Small intestine (tissue), 7 donors: ENCODE measurements at regions not wholly inside any gene's neighbourhood (a gene's known extent, or its start where the extent isn't known, plus 50 kb on each side); places are given as distances from the start of the nearest gene placed in this dataset.

Source experiments
- DNase-seq, 2 donors: peaks; one replicate each; pipeline versions ENCODE4 v3.0.0 to v3.0.0-alpha.2; 2013
- FAIRE-seq: peaks from 2 replicates; lab custom pipeline; 2012; peaks lifted over from hg19 to GRCh38; lab: Jason Lieb, UNC
- H3K27ac ChIP-seq, 3 donors: one replicate each; pipeline ENCODE4 v1.5.1; 2013; ENCODE audit warnings: low read length in 2 of 3, mild to moderate bottlenecking in 2 of 3, control low read depth in 1 of 3, inconsistent platforms in 1 of 3, low read depth in 1 of 3, moderate library complexity in 1 of 3
- H3K27me3 ChIP-seq, 3 donors: one replicate each; pipeline ENCODE4 v1.6.1; 2013; ENCODE audit warnings: low read length in 3 of 3, inconsistent platforms in 1 of 3; ENCODE audit not compliant: control insufficient read depth in 3 of 3, insufficient read depth in 3 of 3
- H3K36me3 ChIP-seq, 3 donors: one replicate each; pipeline ENCODE4 v1.6.1; 2013; ENCODE audit warnings: low read length in 3 of 3, inconsistent platforms in 1 of 3, low read depth in 1 of 3, mild to moderate bottlenecking in 1 of 3, moderate library complexity in 1 of 3; ENCODE audit not compliant: control insufficient read depth in 3 of 3, insufficient read depth in 2 of 3
- H3K4me1 ChIP-seq, 3 donors: one replicate each; pipeline ENCODE4 v1.6.1; 2013; ENCODE audit warnings: low read length in 2 of 3, inconsistent platforms in 1 of 3, low read depth in 1 of 3, mild to moderate bottlenecking in 1 of 3, moderate library complexity in 1 of 3; ENCODE audit not compliant: control insufficient read depth in 3 of 3, insufficient read depth in 2 of 3
- H3K4me3 ChIP-seq, 3 donors: one replicate each; pipeline ENCODE4 v1.5.1; 2013; ENCODE audit warnings: low read length in 3 of 3, control low read depth in 1 of 3, inconsistent platforms in 1 of 3, low read depth in 1 of 3, mild to moderate bottlenecking in 1 of 3, moderate library complexity in 1 of 3
- H3K9me3 ChIP-seq, 2 donors: one replicate each; pipeline ENCODE4 v1.6.1; 2013; ENCODE audit warnings: low read depth in 1 of 2, low read length in 1 of 2; ENCODE audit not compliant: control insufficient read depth in 2 of 2, insufficient read depth in 1 of 2
- WGBS, 3 donors: extraction: QIAGEN DNeasy Blood & Tissue Kit; methylation state at CpG; one replicate each; pipeline ENCODE4 v1.1.7; 2013; 5-methylcytosine and 5-hydroxymethylcytosine counted together
- donor health status: healthy with polysubstance abuse.
- donor health status: control.
- donor health status: control.
- donor health status: Bipolar disorder and iron deficiency.
- donor health status: healthy.

- peaks cover 3 to 31% of the 10 kb centered on the region in 2 donors for H3K9me3 ChIP-seq
- no peak overlapping the region for H3K27ac ChIP-seq
- no peaks in the 10 kb centered on the region for H3K4me1 ChIP-seq
- H3K4me3 ChIP-seq, result no peak overlapping the region
- DNase-seq (no peak), FAIRE-seq (no peak)
- no peaks in the 10 kb centered on the region for H3K36me3 ChIP-seq
- WGBS, 3 donors, result 89 to 92% (median 90%) methylated on average over 28 of the region's 28 CpGs
- no peaks in the 10 kb centered on the region for H3K27me3 ChIP-seq
These were observed 638.5 kb upstream of the DPP6 start for GRCh38 chr7:153413540-153414287.

- Histone ChIP-seq H3K27ac (no peak overlapping the region), H3K4me3 (no peak overlapping the region), H3K27me3 (no peaks in the 10 kb centered on the region), H3K4me1 (no peaks in the 10 kb centered on the region), H3K36me3 (no peaks in the 10 kb centered on the region), H3K9me3 (peaks cover 3 to 31% of the 10 kb centered on the region in 2 donors)
- no peak for DNase-seq
- FAIRE-seq, result no peak
These were observed 637.9 kb upstream of the DPP6 start for GRCh38 chr7:153414288-153414629.

DNA sequence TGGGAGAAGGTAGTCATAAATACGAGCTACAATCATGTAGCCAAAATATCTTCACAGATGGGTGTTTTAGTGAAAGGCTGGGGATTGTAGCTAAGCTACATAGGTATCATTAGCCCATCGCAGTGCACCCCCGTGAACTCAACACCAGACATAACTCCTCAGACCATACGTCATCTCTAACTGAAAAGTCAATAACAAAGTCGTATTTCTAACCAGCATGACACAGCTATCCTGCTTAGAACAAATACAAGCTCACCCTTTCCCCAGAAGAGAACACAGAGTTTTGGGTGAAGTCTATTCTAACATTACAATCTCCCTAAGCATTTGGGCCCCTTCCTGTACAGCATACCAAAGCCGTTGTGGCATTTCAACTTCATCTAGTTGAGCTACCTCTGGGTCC is 636.6 kb upstream of the DPP6 start:
- FAIRE-seq, result no peak
- Histone ChIP-seq H3K4me1 (no peaks in the 10 kb centered on the region), H3K27me3 (no peaks in the 10 kb centered on the region), H3K27ac (no peak overlapping the region), H3K9me3 (peaks cover 3 to 26% of the 10 kb centered on the region in 2 donors), H3K36me3 (no peaks in the 10 kb centered on the region), H3K4me3 (no peak overlapping the region)
- DNase-seq, result no peak
- 67 to 74% (median 71%) methylated on average over 6 of the region's 6 CpGs for WGBS, 3 donors

GRCh38 chr7:153422291-153423209 is 629.6 kb upstream of the DPP6 start:
- DNase-seq (no peak), FAIRE-seq (no peak)
- H3K27me3 ChIP-seq, result no peaks in the 10 kb centered on the region
- H3K4me1 ChIP-seq, result no peaks in the 10 kb centered on the region
- H3K9me3 ChIP-seq, result peaks cover 0 to 5% of the 10 kb centered on the region in 2 donors
- 70 to 76% (median 71%) methylated on average over 9 of the region's 9 CpGs for WGBS, 3 donors
- no peak overlapping the region for H3K4me3 ChIP-seq
- H3K27ac ChIP-seq, result no peak overlapping the region
- no peaks in the 10 kb centered on the region for H3K36me3 ChIP-seq

GRCh38 chr7:153423210-153423590 is 629.0 kb upstream of the DPP6 start:
- no peaks in the 10 kb centered on the region for H3K36me3 ChIP-seq
- H3K27ac ChIP-seq, result no peak overlapping the region
- peaks cover 0 to 7% of the 10 kb centered on the region in 2 donors for H3K9me3 ChIP-seq
- no peak overlapping the region for H3K4me3 ChIP-seq
- DNase-seq, result no peak
- 69 to 88% (median 87%) methylated on average over 2 of the region's 2 CpGs for WGBS, 3 donors
- H3K4me1 ChIP-seq, result no peaks in the 10 kb centered on the region
- no peak for FAIRE-seq
- H3K27me3 ChIP-seq, result no peaks in the 10 kb centered on the region

GRCh38 chr7:153430931-153431330 is 621.3 kb upstream of the DPP6 start:
- no peak overlapping the region for H3K27ac ChIP-seq
- H3K4me1 ChIP-seq, result no peaks in the 10 kb centered on the region
- H3K9me3 ChIP-seq, result peaks cover 0 to 20% of the 10 kb centered on the region in 2 donors
- WGBS, 3 donors, result 70 to 77% (median 76%) methylated on average over 5 of the region's 5 CpGs
- DNase-seq (no peak), FAIRE-seq (no peak)
- H3K36me3 ChIP-seq, result no peaks in the 10 kb centered on the region
- no peak overlapping the region for H3K4me3 ChIP-seq
- no peaks in the 10 kb centered on the region for H3K27me3 ChIP-seq

DNA sequence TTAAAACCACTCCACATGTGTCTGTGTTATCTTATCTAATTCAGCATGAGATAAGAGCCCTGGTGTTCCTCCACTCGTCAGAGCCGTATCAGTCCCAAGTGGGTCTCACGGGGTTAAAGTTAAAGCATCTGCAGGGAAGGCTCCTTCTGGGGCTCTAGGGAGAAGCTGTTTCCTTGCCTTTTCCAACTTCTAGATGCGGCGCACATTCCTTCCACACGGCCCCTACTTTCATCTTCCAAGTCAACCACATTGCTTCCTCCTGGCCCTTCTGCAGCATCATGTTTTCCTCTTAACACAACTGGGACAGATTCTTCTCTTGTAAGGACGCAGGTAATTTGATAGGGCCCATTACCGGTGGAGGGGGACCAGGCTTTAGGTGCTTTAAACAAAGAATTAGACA is 620.1 kb upstream of the DPP6 start:
- Histone ChIP-seq H3K36me3 (no peaks in the 10 kb centered on the region), H3K27ac (no peak overlapping the region), H3K4me1 (no peaks in the 10 kb centered on the region), H3K4me3 (no peak overlapping the region), H3K9me3 (peaks cover 0 to 19% of the 10 kb centered on the region in 2 donors), H3K27me3 (no peaks in the 10 kb centered on the region)
- 31 to 36% (median 32%) methylated on average over 8 of the region's 8 CpGs for WGBS, 3 donors
- FAIRE-seq (no peak), DNase-seq (peak in 1 of 2 donors; percentile 2)

DNA sequence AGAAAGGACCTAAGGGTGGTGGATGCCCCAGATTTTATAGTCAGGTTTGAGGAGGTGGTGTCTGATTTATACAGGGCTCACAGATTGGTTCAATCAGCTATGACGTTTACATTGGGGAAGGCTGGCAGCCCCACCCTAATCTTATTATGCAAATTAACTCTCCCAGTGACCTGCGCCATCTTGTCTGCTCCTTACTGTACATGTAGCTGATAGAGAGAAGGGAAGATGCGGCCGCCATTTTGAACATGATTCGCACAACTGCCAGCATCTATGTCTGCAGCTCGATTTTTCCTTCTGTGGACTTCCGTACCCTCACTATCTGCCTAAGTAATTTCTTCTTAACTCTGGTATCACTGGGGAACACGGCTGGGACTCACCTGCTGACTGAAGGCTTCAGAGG is 619.0 kb upstream of the DPP6 start:
- no peaks in the 10 kb centered on the region for H3K36me3 ChIP-seq
- H3K4me3 ChIP-seq, result no peak overlapping the region
- no peaks in the 10 kb centered on the region for H3K4me1 ChIP-seq
- peaks cover 0 to 17% of the 10 kb centered on the region in 2 donors for H3K9me3 ChIP-seq
- no peaks in the 10 kb centered on the region for H3K27me3 ChIP-seq
- FAIRE-seq (no peak), DNase-seq (no peak)
- WGBS, 3 donors, result 89 to 93% (median 91%) methylated on average over 8 of the region's 8 CpGs
- no peak overlapping the region for H3K27ac ChIP-seq
